ENCODE measurements at regions not wholly inside any gene's neighbourhood (a gene's known extent, or its start where the extent isn't known, plus 50 kb on each side); places are given as distances from the start of the nearest gene placed in this dataset.

GRCh38 chr20:34190262-34190661, 51.0 kb upstream of the ASIP start:
- TF ChIP-seq RAD21 (IDR thresholded peaks at IDR 0.05; ENCODE audit: low read depth) = no peak
- TF ChIP-seq YY1 (IDR thresholded peaks at IDR 0.05; ENCODE audit: low read depth) = no peak
- no peak for TF ChIP-seq REST (IDR thresholded peaks at IDR 0.05; ENCODE audit: low read depth)
- TF ChIP-seq TAF1 (IDR thresholded peaks at IDR 0.05; ENCODE audit: low read depth) = no peak
- no peak for TF ChIP-seq TCF12 (IDR thresholded peaks at IDR 0.05; ENCODE audit: low read depth)
- no peak for TF ChIP-seq ZBTB7A (IDR thresholded peaks at IDR 0.05; ENCODE audit: low read depth)
- no peak for TF ChIP-seq CREB1 (IDR thresholded peaks at IDR 0.05; ENCODE audit: low read depth)
- TF ChIP-seq EP300 (IDR thresholded peaks at IDR 0.05; ENCODE audit: borderline replicate concordance) = no peak
- TF ChIP-seq USF1 (IDR thresholded peaks at IDR 0.05) = no peak
- no peak for TF ChIP-seq TEAD4 (IDR thresholded peaks at IDR 0.05)
- no peak for TF ChIP-seq NFIC (IDR thresholded peaks at IDR 0.05)
- TF ChIP-seq MAX (IDR thresholded peaks at IDR 0.05) = no peak
- no peak for TF ChIP-seq FOXM1 (IDR thresholded peaks at IDR 0.05; ENCODE audit: borderline replicate concordance, low read depth)
- no peak for TF ChIP-seq CEBPB (IDR thresholded peaks at IDR 0.05)
- no peak for TF ChIP-seq EGR1 (IDR thresholded peaks at IDR 0.05)

GRCh38 chr20:34190679-34191090, 50.5 kb upstream of the ASIP start:
- no peak for TF ChIP-seq CEBPB (IDR thresholded peaks at IDR 0.05)
- TF ChIP-seq USF1 (IDR thresholded peaks at IDR 0.05) = no peak
- no peak for TF ChIP-seq YY1 (IDR thresholded peaks at IDR 0.05; ENCODE audit: low read depth)
- peak; percentile 95 for TF ChIP-seq RAD21 (IDR thresholded peaks at IDR 0.05; ENCODE audit: low read depth)
- TF ChIP-seq TAF1 (IDR thresholded peaks at IDR 0.05; ENCODE audit: low read depth) = 0 out of 2 replicates have a peak, but pooled peaks have one; percentile 26
- no peak for TF ChIP-seq FOXM1 (IDR thresholded peaks at IDR 0.05; ENCODE audit: borderline replicate concordance, low read depth)
- TF ChIP-seq EGR1 (IDR thresholded peaks at IDR 0.05) = no peak
- no peak for TF ChIP-seq NFIC (IDR thresholded peaks at IDR 0.05)
- TF ChIP-seq TEAD4 (IDR thresholded peaks at IDR 0.05) = no peak
- TF ChIP-seq EP300 (IDR thresholded peaks at IDR 0.05; ENCODE audit: borderline replicate concordance) = no peak
- TF ChIP-seq CREB1 (IDR thresholded peaks at IDR 0.05; ENCODE audit: low read depth) = no peak
